GM18858 (cell line): ENCODE measurements at regions not wholly inside any gene's neighbourhood (a gene's known extent, or its start where the extent isn't known, plus 50 kb on each side); places are given as distances from the start of the nearest gene placed in this dataset.

ENCODE experiments used
- ATAC-seq: cut with Tn5 transposase; IDR thresholded peaks from one replicate; pipeline ENCODE4 v1.9.1; 2021; ENCODE audit not compliant: unreplicated experiment

DNA sequence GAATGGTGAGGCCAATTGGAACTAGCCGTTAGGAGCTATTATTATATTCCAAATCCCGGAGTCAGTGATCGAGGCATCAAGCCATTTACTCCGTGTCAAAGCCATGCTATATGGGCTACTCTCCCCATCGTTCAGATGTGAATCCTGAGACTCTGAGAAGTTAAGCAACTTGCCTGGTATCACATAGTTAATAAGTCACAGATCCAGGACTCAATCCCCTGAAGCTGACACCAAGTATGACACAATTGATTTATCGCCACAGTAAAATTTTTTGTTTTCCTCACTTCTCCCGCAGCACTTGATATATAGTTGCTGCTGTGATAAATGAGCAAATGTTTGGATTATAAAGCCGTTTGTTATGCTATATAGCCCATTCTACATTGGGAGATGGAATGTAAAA, 50.8 kb upstream of the TSHZ2 start:
- ATAC-seq: no peak

DNA sequence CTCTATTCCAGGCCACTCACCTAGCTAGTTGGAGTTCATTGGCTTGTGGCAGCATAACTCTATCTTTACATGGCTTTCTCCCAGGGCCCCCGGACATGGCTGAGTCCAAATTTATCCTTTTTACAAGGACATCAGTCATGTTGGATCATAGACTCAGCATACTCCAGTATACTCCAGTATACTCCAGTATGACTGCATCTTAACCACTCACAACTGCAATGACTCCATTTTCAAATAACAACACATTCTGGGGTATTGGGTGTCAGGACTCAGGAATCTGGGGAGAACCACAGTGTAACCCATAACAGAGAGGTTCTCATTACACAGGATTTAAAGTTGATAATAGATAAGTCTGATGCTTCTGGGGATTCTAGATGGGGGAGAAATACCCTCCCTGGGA, 53.8 kb upstream of the TSHZ2 start:
- ATAC-seq: no peak

- no peak for ATAC-seq
Measured at GRCh38 chr20:52915564-52915963, 56.6 kb upstream of the TSHZ2 start.

DNA sequence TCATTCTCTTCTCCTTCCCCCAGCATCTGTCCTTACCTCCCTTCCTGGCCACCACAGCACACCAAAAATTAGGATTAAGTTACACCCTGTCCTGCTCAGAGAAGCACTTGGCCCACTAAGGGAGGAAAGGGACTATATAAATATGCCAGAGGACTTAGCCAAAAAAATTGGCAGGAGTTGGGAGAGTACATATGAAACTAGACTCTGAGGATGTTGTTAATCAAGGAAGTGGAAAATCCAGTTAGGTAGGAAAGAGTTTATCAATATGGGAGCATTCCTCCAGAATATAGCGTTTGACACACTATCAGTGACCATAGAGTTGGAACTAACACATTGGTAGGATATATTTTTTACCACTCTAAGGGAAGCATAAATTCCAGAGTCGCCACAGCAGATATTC, 57.3 kb upstream of the TSHZ2 start:
- no peak for ATAC-seq

- ATAC-seq: no peak
Measured at GRCh38 chr20:52913650-52914387, 58.3 kb upstream of the TSHZ2 start.

DNA sequence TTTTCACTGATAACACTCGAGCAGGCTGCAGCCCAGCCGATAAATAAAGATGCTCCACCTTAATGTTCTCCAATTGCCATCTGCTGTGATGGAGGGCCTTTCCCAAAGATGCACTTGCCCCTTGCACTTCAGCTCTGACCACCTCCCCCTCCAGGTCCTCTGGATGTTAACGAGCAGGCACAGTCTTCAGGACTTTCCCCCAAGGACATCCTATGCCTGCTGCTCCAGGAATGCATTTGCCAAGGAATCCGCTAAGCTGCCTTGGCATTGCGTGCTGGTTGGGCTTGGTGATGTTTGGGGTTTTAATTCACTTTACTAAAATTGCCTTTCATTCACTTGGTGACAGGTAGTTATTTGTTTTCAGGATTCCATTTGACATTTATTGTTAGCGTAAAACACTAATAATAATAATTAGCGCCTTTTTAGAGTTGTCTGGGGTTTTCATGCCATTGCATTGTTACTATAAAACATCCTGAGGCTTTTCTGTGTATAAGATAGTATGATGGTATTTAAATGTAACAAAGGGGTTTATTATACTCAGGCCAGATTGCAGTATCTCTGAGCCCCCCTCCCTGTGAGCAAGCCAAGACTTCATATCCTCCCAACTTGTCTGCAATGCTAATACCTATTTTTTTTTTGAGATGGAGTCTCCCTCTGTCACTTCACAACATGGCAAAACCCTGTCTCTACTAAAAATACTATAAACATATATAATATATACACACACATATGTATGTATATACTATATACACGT, 66.7 kb upstream of the TSHZ2 start:
- ATAC-seq: no peak

GRCh38 chr20:52904837-52905236, 67.3 kb upstream of the TSHZ2 start:
- ATAC-seq: no peak

DNA sequence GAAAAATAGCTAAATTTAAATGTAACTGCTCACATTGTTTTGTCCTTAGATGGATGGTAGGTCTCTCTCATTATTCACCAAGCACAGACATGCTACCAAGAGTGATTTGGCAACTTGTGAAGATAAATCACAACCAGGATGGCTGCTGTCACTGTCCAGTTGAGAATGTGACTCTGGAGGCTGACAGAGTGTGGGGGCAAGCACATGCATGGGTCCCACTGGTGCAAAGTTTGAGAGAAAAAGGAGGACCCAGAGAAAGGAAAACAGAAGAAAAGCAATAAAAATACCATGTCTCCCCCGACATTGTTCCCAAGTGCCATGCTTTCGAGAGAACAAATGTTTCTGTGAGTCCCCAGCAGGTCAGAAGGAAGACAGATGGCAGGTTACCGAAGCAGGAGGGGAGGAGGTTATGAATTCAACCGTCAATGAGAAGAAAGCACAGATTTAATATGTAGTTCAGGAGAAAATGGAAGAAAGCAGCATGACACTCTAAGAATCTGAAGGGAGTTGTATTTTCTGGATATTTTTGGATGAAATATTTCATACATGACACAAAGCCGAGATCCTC, 73.0 kb upstream of the TSHZ2 start:
- ATAC-seq: no peak

GRCh38 chr20:52896348-52896747, 75.8 kb upstream of the TSHZ2 start:
- no peak for ATAC-seq

DNA sequence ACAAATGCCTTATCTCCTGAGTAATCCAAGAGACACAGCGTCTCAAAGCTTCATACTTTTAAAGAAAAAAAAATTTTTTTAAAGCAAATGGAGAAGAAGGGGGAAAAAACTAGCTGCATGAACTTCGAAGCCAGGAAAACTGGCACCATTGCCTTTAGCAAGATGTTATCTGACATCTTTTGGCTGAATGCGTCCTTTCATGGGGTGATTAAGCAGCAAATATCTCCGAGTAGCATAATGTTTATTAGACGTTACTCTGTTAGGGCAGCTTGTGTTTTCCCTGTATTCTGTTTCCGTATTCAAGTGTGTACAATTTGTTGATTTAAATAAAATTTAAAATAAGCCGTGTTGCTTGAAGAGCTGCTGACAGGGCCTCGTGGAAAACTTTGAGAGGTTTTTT, 76.5 kb upstream of the TSHZ2 start:
- ATAC-seq: no peak

GRCh38 chr20:52895235-52895634, 76.9 kb upstream of the TSHZ2 start:
- no peak for ATAC-seq

DNA sequence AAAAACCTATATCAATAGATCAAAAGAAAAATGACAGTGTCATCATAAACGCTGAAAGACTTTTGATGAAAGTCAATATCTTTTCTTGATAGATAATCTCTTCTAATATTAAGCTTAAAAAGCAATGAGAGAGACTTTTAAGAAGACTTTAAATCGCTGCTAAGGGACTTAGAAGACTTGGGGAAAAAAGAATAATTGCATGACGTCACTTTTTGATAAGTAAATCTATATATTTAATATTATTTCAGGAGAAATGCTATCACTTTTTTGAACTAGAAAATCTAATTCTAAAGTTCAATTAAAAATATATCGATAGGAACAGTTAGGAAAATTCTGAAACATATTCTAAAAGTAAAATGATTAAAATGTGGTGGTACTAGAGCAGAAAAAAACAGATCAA, 78.7 kb upstream of the TSHZ2 start:
- ATAC-seq: no peak

- ATAC-seq: no peak
Measured at GRCh38 chr20:52892023-52892422, 80.1 kb upstream of the TSHZ2 start.

DNA sequence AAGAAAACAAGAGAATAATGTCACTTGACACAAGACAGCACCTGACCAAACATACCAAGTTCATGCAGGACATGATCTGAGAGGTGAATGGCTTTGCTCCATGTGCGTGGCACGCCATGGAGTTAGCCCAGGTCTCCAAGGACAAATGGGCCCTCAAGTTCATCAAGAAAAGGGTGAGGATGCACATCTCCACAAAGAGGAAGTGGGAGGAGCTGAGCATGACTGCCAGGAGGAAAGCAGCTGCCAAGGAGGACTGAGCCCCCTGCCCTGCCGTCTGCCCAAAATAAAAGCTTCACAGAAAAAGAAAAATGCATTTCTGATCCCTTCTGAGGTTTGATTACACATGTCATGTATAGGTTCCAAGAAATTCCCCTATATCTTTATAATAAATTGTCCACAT, 82.0 kb upstream of the TSHZ2 start:
- ATAC-seq: no peak

GRCh38 chr20:52889225-52889624, 82.9 kb upstream of the TSHZ2 start:
- ATAC-seq: no peak

GRCh38 chr20:52888096-52888495, 84.1 kb upstream of the TSHZ2 start:
- ATAC-seq: no peak

DNA sequence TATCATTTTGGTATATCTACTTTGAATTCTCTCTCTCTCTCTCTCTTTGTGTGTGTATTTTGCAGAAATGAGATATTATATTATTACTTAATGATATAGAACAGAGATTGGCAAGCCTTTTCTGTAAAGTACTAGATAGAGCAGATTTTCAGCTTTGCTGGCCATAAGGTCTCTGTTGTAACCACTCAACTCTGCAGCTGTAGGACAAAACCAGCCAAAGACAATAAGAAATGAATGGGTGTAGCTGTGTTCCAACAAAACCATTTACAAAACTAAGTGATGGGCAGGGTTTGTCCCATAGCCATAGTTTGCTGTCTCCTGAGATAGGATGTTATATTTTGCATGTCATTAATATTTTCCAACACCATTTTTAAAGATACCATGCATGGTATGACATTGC, 91.2 kb upstream of the TSHZ2 start:
- no peak for ATAC-seq

- ATAC-seq: no peak
Measured at GRCh38 chr20:52880259-52880658, 91.9 kb upstream of the TSHZ2 start.

- ATAC-seq: no peak
Measured at GRCh38 chr20:52874241-52874640, 97.9 kb upstream of the TSHZ2 start.

DNA sequence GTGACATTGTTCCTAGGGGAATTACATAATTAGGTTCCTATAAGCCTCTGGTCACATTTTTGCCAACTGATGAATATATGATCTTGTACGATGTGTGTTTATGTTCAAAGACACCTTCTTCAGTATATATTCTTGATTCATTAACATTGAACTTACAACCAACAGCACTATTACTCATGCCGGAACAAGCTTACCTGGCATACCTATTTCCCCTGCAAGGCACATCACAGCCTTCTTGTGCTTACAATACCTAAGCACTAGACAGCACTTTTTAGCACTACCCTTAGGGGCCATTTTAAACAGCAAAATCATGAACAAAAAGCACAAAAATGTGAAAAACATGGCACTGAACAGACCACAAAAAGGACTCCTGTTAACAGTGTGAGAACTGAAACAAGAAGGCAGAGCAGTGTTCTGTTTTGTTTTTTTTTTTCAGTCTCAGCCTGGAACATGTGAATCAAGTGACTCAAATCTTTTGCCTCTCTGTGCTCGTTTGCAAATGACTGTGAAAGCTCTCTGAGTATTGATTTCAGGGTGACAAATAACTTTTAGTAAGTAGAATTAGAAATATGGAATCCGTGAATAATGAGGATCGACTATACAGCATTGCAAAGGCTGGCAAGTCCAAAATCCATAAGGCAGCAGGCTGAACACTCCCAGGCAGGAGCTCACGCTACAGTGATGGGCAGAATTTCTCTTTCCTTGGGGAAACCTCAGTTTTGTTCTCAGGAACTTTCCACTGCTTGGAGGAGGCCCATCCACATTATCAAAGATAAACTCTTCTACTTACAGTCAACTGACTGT, 102.3 kb upstream of the TSHZ2 start:
- ATAC-seq: no peak

- no peak for ATAC-seq
Measured at GRCh38 chr20:52869276-52869675, 102.9 kb upstream of the TSHZ2 start.

DNA sequence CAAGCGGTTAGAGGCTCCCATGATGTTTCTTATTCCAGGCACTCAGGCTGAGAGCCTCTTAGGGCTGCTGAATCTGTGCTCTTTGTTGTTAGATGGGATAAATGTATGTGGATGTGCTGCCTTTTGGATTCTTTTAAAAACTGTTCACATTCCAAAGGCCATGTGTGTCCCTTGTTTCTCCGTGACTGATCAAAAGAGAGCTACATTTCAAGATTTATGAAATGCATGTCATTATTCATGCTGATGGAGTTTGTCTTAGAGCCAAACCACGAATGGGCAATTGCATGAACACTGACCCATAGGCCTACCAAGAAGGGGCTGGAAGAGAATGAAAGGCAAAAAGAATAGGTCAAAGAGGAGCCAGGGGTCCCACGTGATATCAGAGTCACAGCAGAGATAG, 104.9 kb upstream of the TSHZ2 start:
- no peak for ATAC-seq
